NCI-H510A treated with DMSO at 0.1 percent for 48 hours (cell line): ENCODE measurements at regions not wholly inside any gene's neighbourhood (a gene's known extent, or its start where the extent isn't known, plus 50 kb on each side); places are given as distances from the start of the nearest gene placed in this dataset.
A peak's percentile ranks its signal among the peaks of the same experiment; 100 is the strongest.
"Not testable (repeated sequence)": the region's sequence is repeated elsewhere in the genome, so short reads cannot be mapped to it uniquely, and the experiment has no call there.

Source experiments
- DNase-seq: peaks from one replicate; lab custom pipeline; 2025; lab: John Stamatoyannopoulos, UW

GRCh38 chr18:44321868-44322590, 358.7 kb upstream of the SETBP1 start:
- no peak for DNase-seq

GRCh38 chr18:44323125-44323524, 357.6 kb upstream of the SETBP1 start:
- no peak for DNase-seq

GRCh38 chr18:44324361-44324760, 356.3 kb upstream of the SETBP1 start:
- DNase-seq, result no peak

GRCh38 chr18:44325903-44326635, 354.6 kb upstream of the SETBP1 start:
- peak; percentile 2 for DNase-seq

- DNase-seq, result no peak
Observed at GRCh38 chr18:44331656-44332570, 348.8 kb upstream of the SETBP1 start.

- DNase-seq, result no peak
Observed at GRCh38 chr18:44341759-44342158, 338.9 kb upstream of the SETBP1 start.

- no peak for DNase-seq
Observed at GRCh38 chr18:44342162-44342561, 338.5 kb upstream of the SETBP1 start.

- DNase-seq, result no peak
Observed at GRCh38 chr18:44342946-44343345, 337.7 kb upstream of the SETBP1 start.

GRCh38 chr18:44343570-44343969, 337.1 kb upstream of the SETBP1 start:
- DNase-seq, result no peak

- no peak for DNase-seq
Observed at GRCh38 chr18:44356566-44357157, 324.0 kb upstream of the SETBP1 start.

- DNase-seq, result no peak
Observed at GRCh38 chr18:44358402-44358801, 322.3 kb upstream of the SETBP1 start.

GRCh38 chr18:44359741-44360140, 320.9 kb upstream of the SETBP1 start:
- not testable (repeated sequence) for DNase-seq

- DNase-seq, result not testable (repeated sequence)
Observed at GRCh38 chr18:44362213-44362612, 318.5 kb upstream of the SETBP1 start.

- no peak for DNase-seq
Observed at GRCh38 chr18:44370861-44371260, 309.8 kb upstream of the SETBP1 start.

- no peak for DNase-seq
Observed at GRCh38 chr18:44374966-44375365, 305.7 kb upstream of the SETBP1 start.

- no peak for DNase-seq
Observed at GRCh38 chr18:44386401-44386800, 294.3 kb upstream of the SETBP1 start.

- DNase-seq, result no peak
Observed at GRCh38 chr18:44388329-44388728, 292.4 kb upstream of the SETBP1 start.

- DNase-seq, result no peak
Observed at GRCh38 chr18:44392933-44393332, 287.8 kb upstream of the SETBP1 start.

- DNase-seq, result no peak
Observed at GRCh38 chr18:44393406-44393805, 287.3 kb upstream of the SETBP1 start.

- DNase-seq, result no peak
Observed at GRCh38 chr18:44396550-44396949, 284.1 kb upstream of the SETBP1 start.

GRCh38 chr18:44409071-44409470, 271.6 kb upstream of the SETBP1 start:
- DNase-seq, result no peak

GRCh38 chr18:44409515-44409914, 271.2 kb upstream of the SETBP1 start:
- no peak for DNase-seq
